ENCODE measurements at regions not wholly inside any gene's neighbourhood (a gene's known extent, or its start where the extent isn't known, plus 50 kb on each side); places are given as distances from the start of the nearest gene placed in this dataset.

DNA sequence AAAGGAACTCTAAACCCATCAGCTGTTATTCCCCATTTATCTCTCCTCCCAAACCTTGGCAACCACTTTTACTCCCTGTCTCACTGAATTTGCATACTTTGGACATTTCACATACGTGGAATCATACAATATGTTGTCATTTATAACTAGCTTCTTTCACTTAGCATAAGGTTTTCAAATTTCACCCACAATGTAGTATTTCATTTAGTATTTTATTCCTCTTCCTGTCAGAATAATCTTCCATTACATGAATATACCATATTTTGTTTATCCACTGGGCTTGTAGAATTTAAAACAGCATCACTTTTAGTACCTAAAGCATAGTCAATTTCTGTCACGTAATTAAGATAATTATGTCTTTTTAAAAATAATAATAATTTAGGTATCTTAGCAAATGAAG is 55.5 kb upstream of the POU2F1 start:
- H3K27me3 Mint-ChIP-seq, result peaks cover 26% of the 10 kb centered on the region
- CTCF ChIA-PET, result interaction anchor here (1.2 to 3.3 kb wide), 2 partner anchors 11 to 14 kb away, joined by 3 to 9 read pairs; no protein-coding TSS in a partner anchor

DNA sequence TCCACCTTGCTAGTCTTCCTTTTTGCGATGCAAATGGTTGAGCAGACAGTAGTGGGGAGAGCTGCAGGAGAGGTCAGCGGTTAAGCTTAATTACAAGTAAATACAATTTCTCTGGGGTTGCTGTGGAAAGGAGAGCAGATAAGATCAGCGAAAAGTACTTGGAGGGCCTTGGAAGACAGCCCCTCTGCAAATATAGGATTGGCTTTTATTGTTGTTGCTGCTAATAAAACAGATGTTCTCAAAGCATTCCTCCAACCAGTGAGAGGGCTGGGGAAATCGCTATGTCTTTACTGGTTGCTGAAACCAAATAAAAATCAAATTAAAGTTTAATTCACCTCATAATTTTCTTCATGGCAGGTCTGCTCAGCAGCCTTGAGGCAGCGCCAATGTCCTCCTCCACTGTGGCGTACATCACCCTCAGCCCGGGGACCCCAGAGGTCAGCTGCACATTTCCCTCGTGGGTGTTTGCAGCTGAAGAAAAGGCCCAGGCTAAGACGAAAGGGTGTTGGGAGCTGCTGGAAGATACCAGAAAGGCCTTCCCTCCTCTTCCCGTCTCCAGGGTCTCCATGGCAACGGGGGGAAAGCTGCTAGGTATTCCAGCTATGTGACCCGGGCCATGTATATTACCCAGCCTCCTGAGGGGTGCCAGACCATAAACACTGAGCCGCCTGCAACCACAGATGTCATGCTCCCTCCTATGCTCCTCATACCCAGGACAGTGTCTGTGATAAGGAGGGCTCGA is 54.6 kb upstream of the POU2F1 start:
- CTCF ChIA-PET, result interaction anchor here (1.2 to 3.3 kb wide), 2 partner anchors 10 to 13 kb away, joined by 3 to 9 read pairs; no protein-coding TSS in a partner anchor
- H3K36me3 Mint-ChIP-seq (ENCODE audit: low read depth), result no peaks in the 10 kb centered on the region
- peaks cover 26% of the 10 kb centered on the region for H3K27me3 Mint-ChIP-seq
- DNase-seq, result no peak
- H3K9me3 Mint-ChIP-seq, result peaks cover 5% of the 10 kb centered on the region
- POLR2A ChIA-PET, result no interaction called here
- H3K4me3 Mint-ChIP-seq, result no peak overlapping the region
- no peak overlapping the region for H3K27ac Mint-ChIP-seq
- H3K4me1 Mint-ChIP-seq, result peaks cover 6% of the 10 kb centered on the region

More for the DNA sequence above, 55.5 kb upstream of the POU2F1 start:
- peaks cover 5% of the 10 kb centered on the region for H3K9me3 Mint-ChIP-seq
- H3K36me3 Mint-ChIP-seq (ENCODE audit: low read depth), result no peaks in the 10 kb centered on the region
- H3K4me1 Mint-ChIP-seq, result peaks cover 6% of the 10 kb centered on the region
- POLR2A ChIA-PET, result no interaction called here
- H3K4me3 Mint-ChIP-seq, result no peak overlapping the region
- DNase-seq, result no peak
- H3K27ac Mint-ChIP-seq, result no peak overlapping the region

DNA sequence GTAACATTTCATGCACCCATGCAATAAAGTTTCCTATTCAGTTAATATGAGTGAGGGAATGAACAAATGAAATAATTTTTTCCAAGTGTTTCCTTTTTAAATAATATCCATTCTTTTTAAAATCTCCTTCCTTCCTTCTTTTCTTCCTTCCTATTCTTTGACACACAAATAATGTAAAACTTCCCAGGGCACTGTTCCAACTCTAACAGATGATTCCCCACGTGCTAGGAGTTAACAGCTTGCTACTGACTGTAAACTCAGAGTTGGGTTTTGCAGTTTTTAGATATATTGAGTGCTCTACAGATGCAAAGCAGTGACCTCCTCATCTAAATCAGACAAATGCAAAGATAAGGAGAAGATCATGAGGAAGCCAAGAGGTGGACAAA is 54.0 kb upstream of the POU2F1 start:
- no peak overlapping the region for H3K27ac Mint-ChIP-seq
- CTCF ChIA-PET, result interaction anchor here (1.2 to 3.3 kb wide), 2 partner anchors 9 to 13 kb away, joined by 3 to 9 read pairs; no protein-coding TSS in a partner anchor
- H3K9me3 Mint-ChIP-seq, result peaks cover 5% of the 10 kb centered on the region
- H3K27me3 Mint-ChIP-seq, result peaks cover 26% of the 10 kb centered on the region
- H3K36me3 Mint-ChIP-seq (ENCODE audit: low read depth), result no peaks in the 10 kb centered on the region
- no peak for DNase-seq
- POLR2A ChIA-PET, result no interaction called here
- H3K4me3 Mint-ChIP-seq, result no peak overlapping the region
- H3K4me1 Mint-ChIP-seq, result peaks cover 6% of the 10 kb centered on the region

DNA sequence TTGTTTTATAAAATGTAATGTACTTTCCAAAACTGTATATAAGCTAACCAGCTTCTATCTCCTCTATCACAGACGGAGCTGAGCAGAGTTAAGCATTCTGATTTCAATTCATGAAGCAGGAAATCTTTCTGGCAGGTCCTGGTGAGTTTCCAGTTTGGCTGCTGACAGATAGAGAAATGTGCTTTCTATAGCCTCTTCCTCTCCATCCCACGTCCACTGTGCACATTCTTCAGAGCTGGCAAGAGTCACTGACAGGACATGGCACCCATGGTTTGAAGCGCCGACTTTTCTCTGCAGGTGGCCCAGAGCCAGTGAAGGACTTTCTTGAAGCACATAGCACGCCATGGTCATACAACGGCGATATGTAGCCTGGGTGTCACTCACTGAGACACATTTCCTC is 52.3 kb upstream of the POU2F1 start:
- CTCF ChIA-PET, result no interaction called here
- Mint-ChIP-seq H3K27me3 (peaks cover 24% of the 10 kb centered on the region), H3K9me3 (peaks cover 5% of the 10 kb centered on the region), H3K27ac (no peak overlapping the region), H3K36me3 (ENCODE audit: low read depth) (no peaks in the 10 kb centered on the region), H3K4me3 (no peak overlapping the region), H3K4me1 (peaks cover under 1% of the 10 kb centered on the region)
- DNase-seq, result no peak
- POLR2A ChIA-PET, result no interaction called here

DNA sequence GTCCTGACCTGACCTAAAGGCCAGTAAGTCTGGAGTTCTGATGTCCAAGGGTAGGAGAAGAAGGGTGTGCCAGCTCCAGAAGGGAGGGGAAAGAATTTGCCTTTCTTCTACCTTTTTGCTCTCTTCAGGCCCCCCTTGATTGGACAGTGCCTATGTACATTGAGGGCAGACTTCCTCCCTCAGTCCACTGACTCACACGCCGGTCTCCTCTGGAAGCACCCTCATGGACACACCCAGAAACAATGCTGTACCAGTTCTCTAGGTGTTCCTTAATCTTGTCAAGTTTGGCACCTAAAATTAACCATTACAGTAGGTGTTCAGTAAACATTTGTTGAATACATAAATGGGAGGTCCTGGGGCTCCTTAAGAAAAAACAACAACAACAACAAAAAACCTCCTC is 51.0 kb upstream of the POU2F1 start:
- Mint-ChIP-seq H3K4me1 (no peaks in the 10 kb centered on the region), H3K36me3 (ENCODE audit: low read depth) (no peaks in the 10 kb centered on the region), H3K4me3 (no peak overlapping the region), H3K9me3 (peaks cover 5% of the 10 kb centered on the region), H3K27me3 (peaks cover 18% of the 10 kb centered on the region), H3K27ac (no peak overlapping the region)
- CTCF ChIA-PET, result no interaction called here
- no peak for DNase-seq
- POLR2A ChIA-PET, result no interaction called here
